GM11168 (cell line): ENCODE measurements at regions not wholly inside any gene's neighbourhood (a gene's known extent, or its start where the extent isn't known, plus 50 kb on each side); places are given as distances from the start of the nearest gene placed in this dataset.

Experiments used
- in situ Hi-C: fragments of 300-500 bp; cut with MboI; formaldehyde crosslinking; loops from one replicate; pipeline ENCODE4 v1.12.0; 2022; ENCODE audit warnings: low sequenced_read_pairs; ENCODE audit not compliant: unreplicated experiment

DNA sequence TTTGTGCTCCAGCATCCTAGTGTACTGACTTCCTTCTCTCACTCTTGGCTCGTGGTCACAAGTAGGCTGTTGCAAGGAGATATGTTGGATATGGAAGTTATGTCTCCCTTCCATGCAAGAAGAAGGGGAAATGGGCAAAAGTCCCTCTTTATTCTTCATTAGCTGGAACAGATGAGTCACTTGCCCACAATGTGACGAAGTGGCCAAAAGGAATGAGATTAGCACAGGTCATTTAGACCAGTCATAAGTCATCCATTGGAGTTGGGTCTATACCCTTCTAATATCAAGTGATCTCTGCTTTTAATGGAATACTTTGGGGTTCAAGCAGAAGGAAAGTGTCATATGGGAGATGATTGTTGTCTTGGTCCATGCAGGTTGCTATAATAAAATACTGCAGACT is 91.2 kb upstream of the NGF start:
- in situ Hi-C loops, result no loop called here

DNA sequence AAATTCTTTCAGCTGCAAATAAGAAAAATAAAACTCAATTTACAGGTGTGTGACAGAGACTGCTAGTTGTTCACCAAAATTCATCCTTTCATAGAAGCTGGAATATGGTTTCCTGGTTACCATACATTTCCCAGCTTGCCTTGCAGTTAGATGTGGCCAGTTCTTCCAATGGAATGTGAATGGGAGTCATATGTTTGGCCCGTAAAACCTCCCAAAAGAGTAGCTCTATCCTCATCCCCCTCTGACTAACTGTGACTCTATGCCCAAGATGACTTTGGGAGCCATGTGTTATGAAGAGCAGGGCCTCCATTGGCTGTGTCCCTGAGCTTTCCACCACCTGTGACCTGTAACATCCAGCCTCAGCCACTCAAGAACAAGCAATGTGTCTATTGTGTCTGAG is 90.6 kb upstream of the NGF start:
- in situ Hi-C loops, result no loop called here

DNA sequence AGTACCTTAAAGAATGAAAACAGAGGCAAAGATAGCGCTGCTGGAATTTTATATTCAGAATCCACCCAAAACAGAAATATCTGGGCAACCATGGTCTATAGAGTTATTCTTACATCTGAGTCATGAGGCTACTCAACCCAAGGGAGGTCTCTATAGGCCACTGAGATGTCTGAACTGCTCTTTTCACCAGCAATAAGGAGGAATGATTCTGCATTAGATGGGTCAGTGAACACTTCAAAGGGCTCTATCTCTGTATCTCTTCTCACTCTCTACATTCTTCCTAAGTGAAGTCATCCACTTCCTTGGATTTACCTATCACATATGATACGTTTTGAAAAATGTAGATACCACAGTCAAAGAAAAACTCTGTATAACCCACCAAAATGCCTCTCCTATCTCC is 90.2 kb upstream of the NGF start:
- in situ Hi-C loops, result no loop called here

DNA sequence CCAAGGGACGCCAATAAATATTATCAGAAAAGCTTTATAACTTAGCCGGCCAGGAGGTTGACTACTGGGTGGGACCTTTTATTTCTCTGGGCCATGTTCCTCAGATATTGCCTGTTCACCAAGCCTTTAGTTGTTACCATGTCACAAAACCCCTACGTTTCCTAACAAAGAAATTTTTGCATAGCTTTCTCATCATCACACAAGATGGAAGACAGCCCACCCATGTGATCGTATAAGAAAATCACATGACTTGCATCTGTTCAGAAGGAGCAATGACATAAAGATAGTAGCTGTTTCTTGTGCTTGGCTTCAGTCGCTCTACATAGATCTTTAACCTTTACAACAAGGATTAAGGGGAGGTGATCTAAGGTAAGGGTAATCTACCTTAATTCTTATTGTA is 88.9 kb upstream of the NGF start:
- in situ Hi-C loops, result no loop called here

DNA sequence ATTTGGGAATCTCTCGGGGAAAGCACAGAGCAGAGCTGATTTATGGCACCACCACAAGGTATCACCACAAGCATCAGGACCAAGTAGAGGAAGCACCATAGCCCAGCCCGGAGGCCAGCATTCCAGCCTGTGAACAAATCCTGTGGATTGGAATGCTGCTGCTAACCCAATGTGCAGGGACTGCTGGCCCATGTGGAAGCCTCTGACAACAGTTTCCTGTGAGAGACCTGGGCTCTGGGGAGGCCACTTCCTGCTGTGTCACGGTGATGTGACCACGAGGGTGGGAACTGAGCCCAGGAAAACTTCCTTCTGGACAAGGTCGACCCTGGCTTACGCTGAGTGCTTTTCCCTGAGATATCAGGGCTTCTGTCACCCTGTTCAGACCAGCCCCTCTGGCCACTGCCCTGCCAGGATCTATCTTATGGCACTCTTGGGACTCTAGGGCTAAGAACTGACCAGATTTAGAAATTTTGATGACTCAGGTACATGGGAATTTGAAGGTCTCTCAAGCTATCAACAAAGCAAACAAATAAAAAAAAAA is 88.3 kb upstream of the NGF start:
- in situ Hi-C loops, result no loop called here

GRCh38 chr1:115425442-115425841 is 87.4 kb upstream of the NGF start:
- in situ Hi-C loops, result no loop called here

- in situ Hi-C loops, result no loop called here
These were observed 85.7 kb upstream of the NGF start for GRCh38 chr1:115423776-115424175.

DNA sequence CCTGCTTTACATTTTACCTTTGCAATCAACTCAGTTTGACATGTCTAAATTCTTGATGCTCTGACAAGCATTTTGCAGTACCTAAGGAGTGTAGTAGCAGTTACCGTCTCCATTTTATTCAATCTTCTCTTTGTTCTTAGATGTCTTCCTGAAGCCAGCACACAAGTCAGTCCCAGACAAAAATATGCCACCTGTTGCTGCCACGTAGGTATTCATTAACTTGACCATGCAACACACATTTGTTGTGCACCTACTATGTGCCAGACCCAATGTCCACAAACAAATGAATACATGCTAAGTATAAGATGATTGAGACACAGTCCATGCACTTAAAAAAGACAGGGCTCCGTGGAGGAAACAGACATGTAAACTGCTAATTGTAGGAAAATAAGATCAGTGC is 81.5 kb upstream of the NGF start:
- in situ Hi-C loops, result no loop called here

DNA sequence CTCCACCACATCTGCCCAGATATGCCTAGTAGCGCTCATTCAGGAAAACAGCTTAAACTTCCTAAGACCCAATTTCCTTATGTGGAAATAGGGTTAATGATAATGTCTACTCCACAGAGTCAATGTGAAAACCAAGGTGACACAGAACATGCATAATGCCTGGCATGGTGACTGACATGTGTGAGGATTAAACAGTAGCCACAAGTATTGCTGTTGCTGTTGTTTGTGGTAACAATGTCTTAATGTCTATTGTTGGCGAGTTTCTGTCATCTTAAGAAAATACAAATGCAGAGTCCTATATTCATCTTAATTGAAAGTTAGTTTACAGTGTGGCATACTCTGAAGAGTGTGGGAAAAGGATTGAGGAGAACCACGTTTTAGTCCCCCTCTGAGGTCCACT is 75.6 kb upstream of the NGF start:
- in situ Hi-C loops, result no loop called here

GRCh38 chr1:115413208-115413607 is 75.2 kb upstream of the NGF start:
- in situ Hi-C loops, result no loop called here

- in situ Hi-C loops, result no loop called here
These were observed 74.7 kb upstream of the NGF start for GRCh38 chr1:115412733-115413132.

DNA sequence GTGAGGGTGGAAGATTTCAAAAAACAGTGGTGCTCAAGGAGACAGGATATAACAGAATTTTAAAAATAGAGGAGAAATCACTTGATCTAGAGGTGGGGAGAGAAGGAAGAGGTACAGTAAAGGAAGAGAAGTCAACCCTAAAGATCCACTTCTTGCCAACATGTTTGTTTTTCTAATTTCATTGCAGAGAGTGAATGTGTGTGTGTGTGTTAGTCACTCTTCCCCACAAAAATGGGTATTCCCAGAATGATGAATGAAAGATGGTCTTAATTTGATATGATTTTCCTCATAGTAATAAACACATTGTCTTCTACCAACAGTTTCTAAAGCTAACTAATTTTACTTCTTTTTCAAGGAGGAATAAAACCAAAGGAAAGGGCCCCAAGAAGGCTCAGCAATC is 74.2 kb upstream of the NGF start:
- in situ Hi-C loops, result no loop called here

- in situ Hi-C loops, result no loop called here
These were observed 73.5 kb upstream of the NGF start for GRCh38 chr1:115411371-115412063.

- in situ Hi-C loops, result no loop called here
These were observed 71.3 kb upstream of the NGF start for GRCh38 chr1:115409094-115410015.

DNA sequence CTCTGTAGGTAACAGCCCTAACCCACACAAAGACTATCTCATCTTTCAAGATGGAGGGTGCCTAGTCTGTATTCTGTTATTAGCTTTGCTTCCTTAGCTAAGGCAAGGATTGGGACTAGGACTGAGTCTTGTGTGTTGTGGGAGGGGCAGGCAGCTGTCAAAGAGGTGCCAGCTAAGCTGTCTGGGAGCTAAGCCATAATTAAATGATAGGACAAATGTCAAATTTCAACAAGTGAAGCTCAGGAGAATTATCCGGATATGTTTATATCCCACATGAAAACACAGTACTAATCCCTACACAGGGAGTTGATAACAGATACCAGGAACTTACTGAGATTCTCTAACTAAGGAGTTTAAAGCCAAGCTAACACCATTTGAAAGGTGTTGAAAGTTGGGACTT is 70.5 kb upstream of the NGF start:
- in situ Hi-C loops, result no loop called here

- in situ Hi-C loops, result no loop called here
These were observed 66.9 kb upstream of the NGF start for GRCh38 chr1:115404911-115405310.

GRCh38 chr1:115402753-115403184 is 64.7 kb upstream of the NGF start:
- in situ Hi-C loops, result no loop called here

DNA sequence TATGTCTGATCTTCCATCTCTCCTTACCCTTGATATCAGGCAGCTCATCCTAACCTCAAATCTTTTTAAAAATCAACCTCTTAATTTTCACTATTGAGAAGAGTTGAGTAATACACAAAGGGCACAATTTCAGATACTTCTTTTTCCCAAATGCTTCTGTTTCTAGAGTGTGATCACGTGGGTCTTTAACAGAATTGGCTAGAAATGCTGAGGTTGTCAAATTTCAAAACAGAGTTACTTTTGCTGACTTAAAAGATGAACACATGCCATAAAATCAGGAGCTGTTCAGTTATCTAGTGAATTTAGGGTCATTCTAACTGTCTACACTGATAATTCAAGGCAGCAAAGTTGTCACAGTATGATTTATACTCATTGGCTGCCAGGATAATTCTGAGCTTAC is 63.6 kb upstream of the NGF start:
- in situ Hi-C loops, result no loop called here

DNA sequence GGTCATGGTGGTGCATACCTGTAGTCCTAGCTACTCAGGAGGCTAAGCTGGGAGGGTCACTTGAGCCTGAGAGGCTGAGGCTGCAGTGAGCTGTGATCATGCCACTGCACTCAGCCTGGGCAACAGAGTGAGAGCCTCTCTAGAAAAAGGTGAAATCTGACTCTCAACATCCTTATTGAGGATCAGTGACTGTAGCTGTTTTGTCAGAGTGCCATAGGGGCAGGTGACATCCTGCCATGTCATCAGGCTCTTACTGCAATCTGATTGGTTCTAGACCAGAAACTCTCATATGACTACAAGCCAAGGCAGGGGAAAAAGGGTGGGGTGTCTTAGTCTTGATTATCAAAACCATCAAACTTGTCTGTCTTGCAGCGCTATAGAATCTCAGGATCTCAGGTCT is 62.8 kb upstream of the NGF start:
- in situ Hi-C loops, result no loop called here

DNA sequence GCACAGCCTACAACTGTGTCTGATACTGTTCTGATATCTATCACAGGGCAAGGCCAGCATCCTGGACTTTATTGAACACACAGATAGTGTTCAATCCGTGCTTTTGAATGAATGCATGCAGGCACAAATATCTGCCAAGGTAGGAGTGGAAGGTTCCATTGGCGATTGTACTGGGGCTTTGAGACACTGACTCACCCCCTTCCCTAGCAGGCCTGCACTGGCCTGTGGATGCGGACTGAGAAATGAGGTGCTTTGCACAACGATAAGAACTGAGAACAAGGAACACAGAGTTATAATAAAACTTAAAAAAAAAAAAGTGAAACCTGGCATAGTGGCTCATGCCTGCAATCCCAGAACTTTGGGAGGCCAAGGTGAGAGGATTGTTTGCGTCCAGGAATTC is 62.4 kb upstream of the NGF start:
- in situ Hi-C loops, result no loop called here

DNA sequence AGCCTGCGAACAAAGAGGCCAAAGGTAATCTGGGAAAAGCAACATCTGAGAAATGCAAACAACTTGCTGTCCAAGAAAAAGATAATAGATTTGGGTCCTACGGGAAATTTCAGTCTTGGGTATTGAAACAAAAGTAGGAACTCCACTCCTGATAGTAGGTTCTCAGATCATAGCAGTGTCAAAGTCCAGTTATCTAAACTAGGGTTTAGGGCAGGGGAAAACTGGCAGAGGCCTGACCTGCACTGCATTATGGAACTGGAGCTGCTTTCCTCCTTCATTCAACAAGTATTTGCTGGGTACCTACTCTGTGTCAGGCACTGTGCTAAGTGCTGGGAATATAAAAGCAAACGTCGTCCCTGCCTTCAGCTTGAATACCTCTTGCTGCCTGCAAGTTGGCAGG is 60.7 kb upstream of the NGF start:
- in situ Hi-C loops, result no loop called here
